Gastrocnemius medialis (tissue), 4 donors: ENCODE measurements at regions not wholly inside any gene's neighbourhood (a gene's known extent, or its start where the extent isn't known, plus 50 kb on each side); places are given as distances from the start of the nearest gene placed in this dataset.

Experiments
- ATAC-seq, 2 donors: fragments of 150-250 bp; one replicate each; pipeline ENCODE4 v1.9.1; 2016
- DNase-seq, 2 donors: peaks; one replicate each; pipeline ENCODE4 v3.0.0-alpha.2; 2019
- H3K27ac ChIP-seq, 4 donors: fragments of 200-600 bp; sonication (generic); 1 replicate in 1 of 4; 2 replicates in 3 of 4; pipeline ENCODE4 v1.5.1; 2016 to 2018; ENCODE audit warnings: mild to moderate bottlenecking in 2 of 4, moderate library complexity in 1 of 4
- H3K27me3 ChIP-seq, 3 donors: fragments of 200-600 bp; sonication (generic) in 2 of 3; 1 replicate in 1 of 3; 2 replicates in 2 of 3; pipeline versions ENCODE4 v1.5.1 to v1.6.0; 2016 to 2019; ENCODE audit warnings: mild to moderate bottlenecking in 1 of 3, moderate library complexity in 1 of 3
- H3K36me3 ChIP-seq, 2 donors: fragments of 200-600 bp; sonication (generic) in 1 of 2; one replicate each; pipeline ENCODE4 v1.5.1; 2017 to 2018
- H3K4me1 ChIP-seq, 2 donors: fragments of 200-600 bp; sonication (generic) in 1 of 2; one replicate each; pipeline ENCODE4 v1.5.1; 2016 to 2017; ENCODE audit warnings: mild to moderate bottlenecking in 2 of 2
- H3K4me3 ChIP-seq, 4 donors: fragments of 200-600 bp; sonication (generic) in 3 of 4; 1 replicate in 1 of 4; 2 replicates in 3 of 4; pipeline ENCODE4 v1.5.1; 2016 to 2019; ENCODE audit warnings: mild to moderate bottlenecking in 2 of 4
- H3K9me3 ChIP-seq, 3 donors: fragments of 200-600 bp; sonication (generic) in 2 of 3; 1 replicate in 1 of 3; 2 replicates in 2 of 3; pipeline ENCODE4 v1.5.1; 2016 to 2019
- POLR2A ChIP-seq, 2 donors: fragments of 450-650 bp; IDR thresholded peaks; one replicate each; pipeline ENCODE4 v1.6.1; 2017; ENCODE audit warnings: antibody characterized with exemption in 2 of 2, mild to moderate bottlenecking in 2 of 2, moderate library complexity in 2 of 2
- in situ Hi-C, 4 donors: fragments of 200-750 bp; cut with MboI; loops; one replicate each; pipeline versions ENCODE4 v1.15.0 to v1.8.0; 2017; ENCODE audit warnings: low sequenced_read_pairs in 4 of 4
- intact Hi-C: fragments of 100-400 bp; cut with DNase I; formaldehyde crosslinking; loops from one replicate; pipeline ENCODE4 v1.15.1; 2023; ENCODE audit warnings: low total_unique reads
- TF ChIP-seq, protein P1 (sequence below), 5 experiments: fragments of 450-650 bp in 3 of 5; fragments of 200-600 bp in 2 of 5; sonication (generic) in 2 of 5; IDR thresholded peaks in 4 of 5; conservative IDR thresholded peaks in 1 of 5; 1 replicate in 4 of 5; 2 replicates in 1 of 5; pipeline ENCODE4 v1.5.1; 2016 to 2019; ENCODE audit warnings: antibody characterized with exemption in 5 of 5, mild to moderate bottlenecking in 3 of 5, moderate library complexity in 3 of 5

- DNase-seq (no peak), ATAC-seq (no peak)
- in situ Hi-C loops, result no loop called here
- no peak for TF ChIP-seq POLR2A (IDR thresholded peaks at IDR 0.05)
- TF ChIP-seq, protein P1, sequence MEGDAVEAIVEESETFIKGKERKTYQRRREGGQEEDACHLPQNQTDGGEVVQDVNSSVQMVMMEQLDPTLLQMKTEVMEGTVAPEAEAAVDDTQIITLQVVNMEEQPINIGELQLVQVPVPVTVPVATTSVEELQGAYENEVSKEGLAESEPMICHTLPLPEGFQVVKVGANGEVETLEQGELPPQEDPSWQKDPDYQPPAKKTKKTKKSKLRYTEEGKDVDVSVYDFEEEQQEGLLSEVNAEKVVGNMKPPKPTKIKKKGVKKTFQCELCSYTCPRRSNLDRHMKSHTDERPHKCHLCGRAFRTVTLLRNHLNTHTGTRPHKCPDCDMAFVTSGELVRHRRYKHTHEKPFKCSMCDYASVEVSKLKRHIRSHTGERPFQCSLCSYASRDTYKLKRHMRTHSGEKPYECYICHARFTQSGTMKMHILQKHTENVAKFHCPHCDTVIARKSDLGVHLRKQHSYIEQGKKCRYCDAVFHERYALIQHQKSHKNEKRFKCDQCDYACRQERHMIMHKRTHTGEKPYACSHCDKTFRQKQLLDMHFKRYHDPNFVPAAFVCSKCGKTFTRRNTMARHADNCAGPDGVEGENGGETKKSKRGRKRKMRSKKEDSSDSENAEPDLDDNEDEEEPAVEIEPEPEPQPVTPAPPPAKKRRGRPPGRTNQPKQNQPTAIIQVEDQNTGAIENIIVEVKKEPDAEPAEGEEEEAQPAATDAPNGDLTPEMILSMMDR (IDR thresholded peaks at IDR 0.05 in 4 of 5, conservative IDR thresholded peaks at IDR 0.05 in 1 of 5), result no peak
- H3K36me3 ChIP-seq, result no peaks in the 10 kb centered on the region
- no peaks in the 10 kb centered on the region for H3K4me1 ChIP-seq
- H3K27ac ChIP-seq, result no peak overlapping the region
- intact Hi-C loops, result no loop called here
- no peak overlapping the region for H3K4me3 ChIP-seq
- peaks cover 0 to 4% (median 0%) of the 10 kb centered on the region in 3 donors for H3K9me3 ChIP-seq
- no peaks in the 10 kb centered on the region for H3K27me3 ChIP-seq
These were observed 1221.6 kb upstream of the PHF14 start for GRCh38 chr7:9752033-9752432.

DNA sequence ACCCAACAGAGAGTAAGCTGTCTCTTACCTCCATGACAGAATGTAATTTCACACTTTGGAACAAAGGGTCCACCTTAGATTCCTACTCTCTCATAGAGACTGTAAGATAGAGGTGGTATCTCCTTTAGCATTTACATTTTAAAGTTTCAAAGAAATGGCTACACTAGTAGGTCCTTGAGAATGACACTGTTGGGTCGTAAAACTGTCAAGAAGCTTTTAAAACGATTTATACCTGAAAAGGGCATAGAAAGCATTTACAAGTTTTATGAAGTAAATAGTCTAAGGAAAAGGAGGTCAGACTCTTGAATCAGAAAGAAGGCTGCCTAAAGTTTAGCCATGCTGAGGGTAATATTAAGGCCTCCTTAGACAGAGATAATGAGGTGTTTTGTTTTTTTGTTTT is 1212.4 kb upstream of the PHF14 start:
- intact Hi-C loops, result no loop called here
- Histone ChIP-seq H3K4me3 (no peak overlapping the region), H3K9me3 (no peaks in the 10 kb centered on the region), H3K27me3 (no peaks in the 10 kb centered on the region), H3K27ac (no peak overlapping the region), H3K36me3 (no peaks in the 10 kb centered on the region), H3K4me1 (no peaks in the 10 kb centered on the region)
- ATAC-seq, result no peak
- TF ChIP-seq, protein P1 (IDR thresholded peaks at IDR 0.05 in 4 of 5, conservative IDR thresholded peaks at IDR 0.05 in 1 of 5), result no peak
- TF ChIP-seq POLR2A (IDR thresholded peaks at IDR 0.05), result no peak
- in situ Hi-C loops, result no loop called here
- no peak for DNase-seq

DNA sequence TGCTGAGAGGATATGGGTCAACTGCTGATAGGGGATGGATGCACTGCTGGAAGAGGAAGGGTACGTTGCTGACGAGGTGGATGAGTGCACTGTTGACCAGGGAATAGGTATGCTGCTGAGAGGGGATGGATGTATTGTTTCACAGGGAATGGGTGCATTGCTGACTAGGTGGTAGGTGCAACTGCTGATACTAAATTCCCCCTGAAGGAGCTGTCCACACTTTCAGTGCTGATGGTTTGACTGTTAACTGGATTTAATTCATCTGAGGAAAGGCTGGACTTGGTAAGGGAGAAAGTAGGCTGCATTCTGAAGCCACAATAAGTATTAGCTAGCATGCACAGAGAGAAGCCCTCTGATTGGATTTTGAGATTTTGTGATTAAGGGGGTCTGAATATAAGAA is 1196.8 kb upstream of the PHF14 start:
- H3K27me3 ChIP-seq, result no peaks in the 10 kb centered on the region
- intact Hi-C loops, result no loop called here
- H3K9me3 ChIP-seq, result no peaks in the 10 kb centered on the region
- DNase-seq (no peak), ATAC-seq (no peak)
- no peaks in the 10 kb centered on the region for H3K36me3 ChIP-seq
- H3K27ac ChIP-seq, result no peak overlapping the region
- no peaks in the 10 kb centered on the region for H3K4me1 ChIP-seq
- TF ChIP-seq, protein P1 (IDR thresholded peaks at IDR 0.05 in 4 of 5, conservative IDR thresholded peaks at IDR 0.05 in 1 of 5), result no peak
- no peak for TF ChIP-seq POLR2A (IDR thresholded peaks at IDR 0.05)
- no peak overlapping the region for H3K4me3 ChIP-seq
- in situ Hi-C loops, result no loop called here

- no peaks in the 10 kb centered on the region for H3K36me3 ChIP-seq
- TF ChIP-seq, protein P1 (IDR thresholded peaks at IDR 0.05 in 4 of 5, conservative IDR thresholded peaks at IDR 0.05 in 1 of 5), result no peak
- TF ChIP-seq POLR2A (IDR thresholded peaks at IDR 0.05), result no peak
- no peaks in the 10 kb centered on the region for H3K4me1 ChIP-seq
- H3K27ac ChIP-seq, result no peak overlapping the region
- in situ Hi-C loops, result no loop called here
- no peaks in the 10 kb centered on the region for H3K27me3 ChIP-seq
- DNase-seq (no peak), ATAC-seq (no peak)
- no peak overlapping the region for H3K4me3 ChIP-seq
- H3K9me3 ChIP-seq, result no peaks in the 10 kb centered on the region
- intact Hi-C loops, result no loop called here
These were observed 1195.3 kb upstream of the PHF14 start for GRCh38 chr7:9778367-9778766.

- no peak for ATAC-seq
- intact Hi-C loops (no loop called here), in situ Hi-C loops (no loop called here)
- no peaks in the 10 kb centered on the region for H3K4me1 ChIP-seq
- H3K27me3 ChIP-seq, result no peaks in the 10 kb centered on the region
- H3K36me3 ChIP-seq, result no peaks in the 10 kb centered on the region
- no peak overlapping the region for H3K27ac ChIP-seq
- H3K9me3 ChIP-seq, result no peaks in the 10 kb centered on the region
- DNase-seq, result no peak
- TF ChIP-seq, protein P1 (IDR thresholded peaks at IDR 0.05 in 4 of 5, conservative IDR thresholded peaks at IDR 0.05 in 1 of 5), result no peak
- TF ChIP-seq POLR2A (IDR thresholded peaks at IDR 0.05), result no peak
- H3K4me3 ChIP-seq, result no peak overlapping the region
These were observed 1192.0 kb upstream of the PHF14 start for GRCh38 chr7:9781710-9782109.
